Mesodermal cell (in vitro differentiated cells): ENCODE measurements at regions not wholly inside any gene's neighbourhood (a gene's known extent, or its start where the extent isn't known, plus 50 kb on each side); places are given as distances from the start of the nearest gene placed in this dataset.

Experiments
- H3K27ac ChIP-seq: 2 replicates; pipeline ENCODE4 v1.7.0; 2013; ENCODE audit warnings: mild to moderate bottlenecking, low read depth, low read length, moderate library complexity; ENCODE audit not compliant: severe bottlenecking
- H3K36me3 ChIP-seq: 2 replicates; pipeline ENCODE4 v1.7.1; 2013; ENCODE audit warnings: mild to moderate bottlenecking, low read length, moderate library complexity; ENCODE audit not compliant: control insufficient read depth, insufficient read depth
- H3K4me1 ChIP-seq: one replicate; pipeline ENCODE4 v1.7.1; 2013; ENCODE audit warnings: mild to moderate bottlenecking, low read length; ENCODE audit not compliant: insufficient read depth, control insufficient read depth, poor library complexity, severe bottlenecking
- H3K4me3 ChIP-seq: 2 replicates; pipeline ENCODE4 v1.7.0; 2013; ENCODE audit warnings: low read length, control low read depth, mild to moderate bottlenecking; ENCODE audit not compliant: insufficient read depth, poor library complexity, severe bottlenecking; ENCODE audit errors: extremely low read depth
- H3K9me3 ChIP-seq: 2 replicates; pipeline ENCODE4 v1.7.1; 2013; ENCODE audit warnings: mild to moderate bottlenecking, low read length, moderate library complexity; ENCODE audit not compliant: control insufficient read depth
- WGBS, 2 experiments: methylation state at CpG; one replicate each; pipeline ENCODE4 v1.1.5; 2013; ENCODE audit warnings: missing lambda C conversion rate in 2 of 2; ENCODE audit not compliant: insufficient coverage in 2 of 2; 5-methylcytosine and 5-hydroxymethylcytosine counted together

- Histone ChIP-seq H3K4me3 (no peak overlapping the region), H3K36me3 (no peaks in the 10 kb centered on the region), H3K4me1 (no peaks in the 10 kb centered on the region), H3K9me3 (no peaks in the 10 kb centered on the region), H3K27ac (no peak overlapping the region)
- 80 to 100% methylated on average over 1 to 3 of the region's 4 CpGs for WGBS, 2 experiments
Observed at GRCh38 chr15:97783240-97783639, 177.3 kb upstream of the ARRDC4 start.

- Histone ChIP-seq H3K4me3 (no peak overlapping the region), H3K36me3 (no peaks in the 10 kb centered on the region), H3K4me1 (no peaks in the 10 kb centered on the region), H3K27ac (no peak overlapping the region), H3K9me3 (no peaks in the 10 kb centered on the region)
- WGBS, 2 experiments = no CpG with 5 or more reads among the region's 1 CpG
Observed at GRCh38 chr15:97786741-97787140, 173.8 kb upstream of the ARRDC4 start.

GRCh38 chr15:97790180-97790579 is 170.3 kb upstream of the ARRDC4 start:
- Histone ChIP-seq H3K4me1 (no peaks in the 10 kb centered on the region), H3K27ac (no peak overlapping the region), H3K4me3 (no peak overlapping the region), H3K9me3 (no peaks in the 10 kb centered on the region), H3K36me3 (no peaks in the 10 kb centered on the region)

- Histone ChIP-seq H3K27ac (no peak overlapping the region), H3K4me1 (no peaks in the 10 kb centered on the region), H3K9me3 (no peaks in the 10 kb centered on the region), H3K4me3 (no peak overlapping the region), H3K36me3 (no peaks in the 10 kb centered on the region)
- WGBS, 2 experiments = 64 to 75% methylated on average over 8 to 12 of the region's 17 CpGs
Observed at GRCh38 chr15:97791824-97792792, 168.4 kb upstream of the ARRDC4 start.

GRCh38 chr15:97804950-97805349 is 155.6 kb upstream of the ARRDC4 start:
- Histone ChIP-seq H3K27ac (no peak overlapping the region), H3K9me3 (no peaks in the 10 kb centered on the region), H3K4me1 (no peaks in the 10 kb centered on the region), H3K36me3 (no peaks in the 10 kb centered on the region), H3K4me3 (no peak overlapping the region)
- 79 to 100% methylated on average over 1 to 2 of the region's 3 CpGs for WGBS, 2 experiments

GRCh38 chr15:97806766-97807165 is 153.7 kb upstream of the ARRDC4 start:
- Histone ChIP-seq H3K4me3 (no peak overlapping the region), H3K36me3 (no peaks in the 10 kb centered on the region), H3K27ac (no peak overlapping the region), H3K9me3 (no peaks in the 10 kb centered on the region), H3K4me1 (no peaks in the 10 kb centered on the region)
- WGBS, 2 experiments = 81 to 91% methylated on average over 5 to 6 of the region's 6 CpGs

GRCh38 chr15:97815835-97816234 is 144.7 kb upstream of the ARRDC4 start:
- 97 to 100% methylated on average over 2 of the region's 2 CpGs for WGBS, 2 experiments
- no peak overlapping the region for H3K27ac ChIP-seq
- no peaks in the 10 kb centered on the region for H3K4me1 ChIP-seq
- no peak overlapping the region for H3K4me3 ChIP-seq
- no peaks in the 10 kb centered on the region for H3K9me3 ChIP-seq
- no peaks in the 10 kb centered on the region for H3K36me3 ChIP-seq

- no peaks in the 10 kb centered on the region for H3K36me3 ChIP-seq
- H3K4me1 ChIP-seq = no peaks in the 10 kb centered on the region
- 82 to 83% methylated on average over 7 to 8 of the region's 9 CpGs for WGBS, 2 experiments
- no peak overlapping the region for H3K4me3 ChIP-seq
- no peaks in the 10 kb centered on the region for H3K9me3 ChIP-seq
- H3K27ac ChIP-seq = no peak overlapping the region
Observed at GRCh38 chr15:97817276-97817890, 143.1 kb upstream of the ARRDC4 start.

- Histone ChIP-seq H3K36me3 (no peaks in the 10 kb centered on the region), H3K4me3 (no peak overlapping the region), H3K27ac (no peak overlapping the region), H3K4me1 (no peaks in the 10 kb centered on the region), H3K9me3 (no peaks in the 10 kb centered on the region)
- WGBS, 2 experiments = 80 to 94% methylated on average over 3 of the region's 4 CpGs
Observed at GRCh38 chr15:97836003-97836402, 124.5 kb upstream of the ARRDC4 start.

GRCh38 chr15:97837896-97838295 is 122.6 kb upstream of the ARRDC4 start:
- 69 to 81% methylated on average over 2 to 5 of the region's 5 CpGs for WGBS, 2 experiments
- Histone ChIP-seq H3K36me3 (no peaks in the 10 kb centered on the region), H3K27ac (no peak overlapping the region), H3K4me1 (no peaks in the 10 kb centered on the region), H3K9me3 (no peaks in the 10 kb centered on the region), H3K4me3 (no peak overlapping the region)
